ENCODE measurements at regions not wholly inside any gene's neighbourhood (a gene's known extent, or its start where the extent isn't known, plus 50 kb on each side); places are given as distances from the start of the nearest gene placed in this dataset.

- H3K9me3 ChIP-seq (ENCODE audit: control insufficient read depth, insufficient read depth, low read length) = no peaks in the 10 kb centered on the region
- H3K79me1 ChIP-seq (ENCODE audit: low read depth in 1 of 2, low read length in 2 of 2) = no peaks in the 10 kb centered on the region
- H4K8ac ChIP-seq (ENCODE audit: low read depth in 2 of 2, low read length in 2 of 2) = no peak overlapping the region
- dilution Hi-C loops (cut with HindIII; ENCODE audit: low sequenced_read_pairs, unreplicated experiment) = no loop called here
- H3K4me3 ChIP-seq (ENCODE audit: insufficient read depth, low read depth, low read length) = no peak overlapping the region
- H3K27me3 ChIP-seq (ENCODE audit: control insufficient read depth, insufficient read depth, low read length) = no peaks in the 10 kb centered on the region
- no peak overlapping the region for H2AK9ac ChIP-seq (replicated peaks; ENCODE audit: low read depth, low read length, poor library complexity)
- H3K23ac ChIP-seq (ENCODE audit: low read depth, low read length) = no peak overlapping the region
- WGBS, 2 experiments (ENCODE audit: extremely low coverage in 2 of 2, insufficient read length in 1 of 2) = 83% methylated on average over 1 of the region's 1 CpG; no CpG with 5 or more reads in 1 of the 2 experiments
- ATAC-seq (ENCODE audit: low read depth) = no peak
- H4K20me1 ChIP-seq (ENCODE audit: insufficient read depth, low read length) = no peaks in the 10 kb centered on the region
- H3K18ac ChIP-seq (ENCODE audit: low read depth, low read length) = no peak overlapping the region
- no peaks in the 10 kb centered on the region for H3K9me1 ChIP-seq (ENCODE audit: insufficient read depth, low read length)
- ChIA-PET POLR2A (ENCODE audit: unreplicated experiment) (no interaction called here), CTCF (no interaction called here)
- no peak overlapping the region for H2BK20ac ChIP-seq (ENCODE audit: low read depth, low read length)
- H4K91ac ChIP-seq (ENCODE audit: insufficient read depth, low read depth, low read length) = no peak overlapping the region
- H2BK5ac ChIP-seq (ENCODE audit: low read depth, low read length, poor library complexity, severe bottlenecking) = no peak overlapping the region
- no peak overlapping the region for H3K4me2 ChIP-seq (ENCODE audit: low read depth, low read length)
- TF ChIP-seq CEBPB (IDR thresholded peaks at IDR 0.05; ENCODE audit: low read depth, low read length) (no peak), MAZ (IDR thresholded peaks at IDR 0.05; ENCODE audit: borderline replicate concordance, low read depth, low read length) (no peak), FOS (IDR thresholded peaks at IDR 0.05; ENCODE audit: low read depth, low read length) (no peak), RFX5 (IDR thresholded peaks at IDR 0.05; ENCODE audit: low read depth, low read length) (no peak), ELK1 (IDR thresholded peaks at IDR 0.05; ENCODE audit: borderline replicate concordance, low read depth, low read length) (no peak), MAFK (IDR thresholded peaks at IDR 0.05; ENCODE audit: low read depth, low read length) (no peak), USF2 (IDR thresholded peaks at IDR 0.05; ENCODE audit: low read depth, low read length) (no peak), POLR2A (IDR thresholded peaks at IDR 0.05; ENCODE audit: low read depth, low read length) (no peak), BHLHE40 (IDR thresholded peaks at IDR 0.05; ENCODE audit: low read depth, low read length) (no peak), CHD1 (IDR thresholded peaks at IDR 0.05; ENCODE audit: low read depth, low read length) (no peak), RAD21 (IDR thresholded peaks at IDR 0.05; ENCODE audit: low read length) (no peak), NFE2L2 (IDR thresholded peaks at IDR 0.05; ENCODE audit: low read depth, low read length) (no peak), SMC3 (IDR thresholded peaks at IDR 0.05; ENCODE audit: low read depth, low read length) (no peak), MXI1 (IDR thresholded peaks at IDR 0.05; ENCODE audit: borderline replicate concordance, low read depth, low read length) (no peak), CTCF (conservative IDR thresholded peaks at IDR 0.05; ENCODE audit: low read depth, low read length) (no peak), RCOR1 (IDR thresholded peaks at IDR 0.05; ENCODE audit: insufficient replicate concordance, low read length) (no peak)
- no peak overlapping the region for H3K27ac ChIP-seq (ENCODE audit: insufficient read depth, low read length)
- H2BK15ac ChIP-seq (ENCODE audit: low read depth, low read length) = no peak overlapping the region
- no peak overlapping the region for H3K56ac ChIP-seq (ENCODE audit: extremely low read depth, insufficient read depth, low read length)
- intact Hi-C loops (cut with micrococcal nuclease) = no loop called here
- no peak overlapping the region for H2AFZ ChIP-seq (replicated peaks; ENCODE audit: low read length, poor library complexity)
- BruUV-seq (replicated peaks) = no TSS peak
- H3K14ac ChIP-seq (replicated peaks; ENCODE audit: low read depth, low read length) = no peak overlapping the region
- in situ Hi-C loops (cut with MboI; ENCODE audit: low sequenced_read_pairs) = loop anchor here (25.0 kb wide), 2 partner anchors 746 to 1071 kb away; partner anchors contain the start of gene TWIST1
- no peak overlapping the region for H4K5ac ChIP-seq (ENCODE audit: low read depth, low read length)
- H2BK120ac ChIP-seq (ENCODE audit: low read depth, low read length) = no peak overlapping the region
- no peak overlapping the region for H3K4ac ChIP-seq (ENCODE audit: low read depth, low read length)
- H3K36me3 ChIP-seq (ENCODE audit: control insufficient read depth, insufficient read depth, low read length) = no peaks in the 10 kb centered on the region
- no peak overlapping the region for H3K9ac ChIP-seq (ENCODE audit: low read depth, low read length)
- no peaks in the 10 kb centered on the region for H3K4me1 ChIP-seq (ENCODE audit: control insufficient read depth, insufficient read depth, low read length)
- DNase-seq = no peak
- no peak overlapping the region for H2AK5ac ChIP-seq (ENCODE audit: low read depth, low read length)
These were observed 129.2 kb upstream of the HDAC9 start for GRCh38 chr7:18366394-18366793.

All from IMR-90 (cell line).